Limb (tissue), 2 donors: ENCODE measurements at regions not wholly inside any gene's neighbourhood (a gene's known extent, or its start where the extent isn't known, plus 50 kb on each side); places are given as distances from the start of the nearest gene placed in this dataset.
A peak's percentile ranks its signal among the peaks of the same experiment; 100 is the strongest.
"Not testable (repeated sequence)": the region's sequence is repeated elsewhere in the genome, so short reads cannot be mapped to it uniquely, and the experiment has no call there.

Experiments used
- DNase-seq, 2 donors: peaks; one replicate each; pipeline ENCODE4 v3.0.0-alpha.2; 2016; ENCODE audit errors: extremely low spot score in 2 of 2

DNA sequence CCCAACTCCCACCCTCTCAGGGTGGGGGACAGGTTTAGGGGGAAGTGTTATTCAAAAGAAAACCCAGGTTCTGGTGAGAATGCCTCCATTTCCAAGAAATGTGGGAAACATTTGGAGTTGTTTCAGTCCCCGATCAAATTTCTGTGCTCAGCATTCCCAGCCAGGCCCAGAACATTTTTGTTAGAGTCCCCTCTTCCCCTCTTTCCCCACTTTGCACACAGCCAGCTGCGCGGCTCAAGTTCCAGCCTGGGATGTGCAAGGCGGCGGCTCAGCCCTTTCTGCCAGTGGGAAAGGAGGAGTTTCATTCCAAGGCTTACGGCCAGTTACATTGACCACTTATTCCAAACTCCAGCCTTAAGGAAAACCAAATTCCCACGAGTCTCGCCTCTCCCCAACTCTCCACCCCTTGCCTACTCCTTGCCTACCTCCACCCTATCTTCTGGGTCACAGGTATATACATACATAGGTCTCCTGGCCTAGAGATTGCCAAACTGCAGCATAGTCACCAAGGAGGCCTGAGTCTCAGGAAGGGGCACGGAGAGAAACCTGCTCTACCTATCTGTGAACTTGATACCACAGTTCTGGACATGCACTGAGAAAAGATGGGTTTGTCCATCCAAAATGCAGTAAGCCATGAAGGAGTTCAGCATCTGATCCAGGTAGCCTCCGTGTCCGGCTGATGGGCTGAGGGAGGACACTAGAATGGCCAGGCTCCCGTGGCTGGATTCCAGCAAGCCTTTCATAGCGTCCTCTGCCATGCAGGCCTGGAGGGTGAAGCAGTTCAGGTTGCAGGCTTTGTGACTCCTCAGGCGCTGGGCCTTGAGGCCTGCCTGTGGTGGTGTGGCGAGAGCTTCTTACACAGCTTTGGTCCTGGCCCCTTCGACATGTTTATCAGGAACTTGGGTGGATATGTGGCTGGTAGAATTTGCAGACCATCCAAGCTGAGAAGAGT lies 154.5 kb downstream of the ZFP36L2 start:
- peak; percentile 69 to 84 for DNase-seq

DNA sequence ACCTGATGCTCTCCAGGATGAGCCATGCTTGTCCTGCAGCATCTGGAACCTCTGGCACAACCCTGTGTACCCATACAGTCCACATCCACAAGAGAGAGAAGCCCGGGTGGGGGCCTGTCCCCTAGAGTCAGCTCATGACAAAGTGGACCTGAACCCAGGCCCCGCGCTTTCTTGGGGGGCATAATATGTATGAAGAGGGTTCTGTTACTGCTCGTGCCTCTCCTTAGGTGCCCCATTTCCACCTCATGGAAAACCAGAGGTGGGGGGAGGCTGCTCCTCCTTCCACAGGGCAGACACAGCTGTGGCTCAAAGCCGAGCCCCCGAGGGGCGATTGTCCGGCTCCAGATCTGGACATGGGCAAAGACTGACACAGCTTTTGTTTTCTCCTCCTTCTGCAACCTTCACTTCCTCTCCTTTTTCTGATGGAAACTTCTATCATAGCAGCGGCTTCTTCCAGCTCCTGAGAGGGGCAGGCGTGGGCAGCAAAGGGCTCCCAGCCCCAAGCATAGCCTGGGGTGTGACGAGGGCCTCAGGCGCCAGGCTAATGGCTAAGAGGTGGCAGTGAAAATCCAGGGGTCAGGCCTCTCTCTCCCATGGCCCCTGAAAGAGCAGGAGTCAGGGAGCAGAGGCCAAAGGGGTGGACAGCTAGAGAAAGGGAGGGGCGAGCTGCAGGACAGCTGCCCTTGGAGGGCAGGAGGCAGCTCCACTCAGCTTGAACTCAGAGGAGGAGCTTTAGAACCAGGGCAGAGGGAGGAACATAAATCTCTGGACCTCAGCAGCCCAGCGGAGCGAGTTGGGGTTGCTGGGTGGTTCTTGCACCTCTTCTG lies 155.5 kb downstream of the ZFP36L2 start:
- DNase-seq, result peak in 1 of 2 donors; percentile 39

DNA sequence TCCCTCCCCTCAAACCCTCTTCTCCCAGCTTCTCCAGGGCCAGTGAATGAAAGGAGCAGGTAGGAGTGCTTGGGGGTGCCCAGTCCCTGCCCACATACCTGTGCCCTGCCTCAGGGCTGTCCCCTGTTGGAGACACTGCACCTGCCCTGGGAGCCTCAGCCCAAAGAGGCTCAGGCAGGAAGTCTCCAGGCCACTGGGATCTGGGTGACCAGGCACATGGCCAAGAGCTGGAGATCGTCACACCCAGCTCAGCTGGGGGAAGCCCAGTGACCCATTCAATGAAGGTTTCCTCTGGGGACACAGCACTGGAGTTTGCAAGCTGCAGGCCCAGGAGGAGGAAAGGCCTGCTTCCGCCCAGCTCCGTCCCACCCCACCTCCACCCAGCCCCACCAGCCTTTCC lies 156.4 kb downstream of the ZFP36L2 start:
- no peak for DNase-seq

DNA sequence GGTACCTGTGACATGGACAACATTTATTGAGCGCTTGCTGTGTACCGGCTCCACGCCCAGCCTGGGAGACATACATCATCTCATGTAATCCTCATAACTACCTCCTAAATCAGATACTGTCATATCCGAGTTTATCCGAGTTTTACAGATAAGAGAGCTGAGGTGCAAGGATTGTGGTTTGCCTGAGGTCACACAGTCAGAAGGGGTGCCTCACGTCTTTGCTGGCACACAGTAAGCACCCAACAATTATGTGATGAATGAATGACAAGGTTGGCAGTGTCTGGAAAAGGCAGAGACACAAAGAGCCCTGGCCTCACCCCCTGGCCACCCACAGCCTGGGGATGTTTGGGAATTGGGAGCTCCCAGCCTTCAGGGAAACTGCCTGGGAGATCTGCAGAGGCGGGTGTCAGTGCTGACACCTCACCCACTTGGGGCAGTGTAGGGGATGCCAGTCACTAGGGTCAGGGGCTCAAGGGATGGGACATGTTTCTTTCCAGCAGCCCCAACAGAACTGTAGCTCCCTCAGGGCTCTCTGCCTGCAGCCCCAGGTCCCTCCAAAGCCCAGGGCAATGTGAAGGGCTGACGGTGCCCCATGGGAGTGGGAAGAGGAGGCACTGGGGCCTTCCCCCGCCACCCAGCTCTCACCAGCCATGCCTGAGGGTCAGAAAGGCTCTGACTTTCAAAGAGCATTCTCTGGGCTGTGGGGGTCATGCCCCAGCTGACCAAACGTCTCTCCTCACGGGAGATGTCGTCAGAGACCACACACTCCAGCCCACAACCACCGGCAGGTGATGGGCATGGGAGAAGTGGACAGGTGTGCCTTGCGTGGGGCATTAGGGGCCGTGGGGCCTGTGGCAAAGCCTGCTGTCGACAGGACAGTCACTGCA lies 157.5 kb downstream of the ZFP36L2 start:
- no peak for DNase-seq

DNA sequence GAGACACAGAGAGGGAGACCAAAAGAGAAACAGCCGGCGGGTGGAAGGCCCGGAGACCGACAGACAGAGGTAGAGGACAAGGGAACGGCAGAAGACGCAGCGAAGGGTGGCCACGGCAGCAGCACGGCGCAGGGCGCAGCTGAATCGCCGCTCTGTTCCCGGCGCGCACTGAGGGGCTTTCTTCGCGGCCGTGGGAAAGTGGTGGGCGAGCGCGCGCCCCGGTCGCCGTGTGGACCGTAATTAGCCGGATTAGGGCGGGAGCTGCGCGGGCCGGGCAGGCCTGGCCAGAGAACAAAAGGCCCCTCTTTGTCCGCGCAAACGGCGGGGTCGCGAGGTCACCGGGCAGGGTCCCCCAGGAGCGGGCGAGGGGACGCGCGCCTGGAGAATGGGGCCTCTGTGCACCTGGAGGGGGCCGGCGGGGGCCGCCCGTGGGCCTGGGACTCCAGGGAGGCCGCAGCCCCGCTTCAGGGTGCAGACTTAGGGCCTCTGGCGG lies 158.3 kb downstream of the ZFP36L2 start:
- peak in 1 of 2 donors; percentile 66 for DNase-seq

DNA sequence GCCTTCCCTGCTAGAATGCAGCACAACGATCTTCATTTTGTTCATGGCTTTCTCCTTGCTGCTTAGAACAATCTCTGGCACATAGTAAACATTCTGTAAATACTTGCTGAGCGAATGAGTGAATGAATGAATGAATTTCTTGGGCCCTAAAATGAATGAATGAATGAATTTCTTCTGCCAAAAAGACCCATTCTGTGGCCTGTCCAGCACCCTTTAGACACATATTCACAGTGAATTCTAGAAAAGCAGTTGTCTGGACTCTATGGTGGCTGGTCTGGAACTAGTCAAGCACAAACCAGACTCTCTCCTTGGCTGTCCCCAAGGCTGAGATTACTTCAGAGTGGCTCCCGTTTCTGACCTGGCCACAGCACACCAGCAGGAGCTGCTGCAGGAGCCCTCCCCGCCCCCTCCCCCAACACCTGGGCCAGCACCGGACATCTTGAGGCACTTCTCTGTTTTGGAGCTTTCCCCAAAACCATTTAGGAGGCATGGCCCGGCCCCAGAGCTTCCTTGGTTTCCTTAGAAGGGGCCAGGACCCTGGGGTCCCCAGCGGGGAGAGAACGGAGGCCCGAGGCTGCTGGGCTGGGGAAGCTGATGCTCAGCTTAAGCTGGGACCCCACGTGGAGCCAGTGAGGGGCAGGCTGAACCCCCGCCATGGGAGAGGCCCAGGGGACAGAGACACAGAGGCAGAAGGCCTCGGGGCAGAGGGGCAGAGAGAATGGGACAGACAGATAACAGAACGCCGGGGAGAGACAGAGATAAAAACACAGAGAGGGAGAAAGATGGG lies 159.0 kb downstream of the ZFP36L2 start:
- DNase-seq, result no peak

DNA sequence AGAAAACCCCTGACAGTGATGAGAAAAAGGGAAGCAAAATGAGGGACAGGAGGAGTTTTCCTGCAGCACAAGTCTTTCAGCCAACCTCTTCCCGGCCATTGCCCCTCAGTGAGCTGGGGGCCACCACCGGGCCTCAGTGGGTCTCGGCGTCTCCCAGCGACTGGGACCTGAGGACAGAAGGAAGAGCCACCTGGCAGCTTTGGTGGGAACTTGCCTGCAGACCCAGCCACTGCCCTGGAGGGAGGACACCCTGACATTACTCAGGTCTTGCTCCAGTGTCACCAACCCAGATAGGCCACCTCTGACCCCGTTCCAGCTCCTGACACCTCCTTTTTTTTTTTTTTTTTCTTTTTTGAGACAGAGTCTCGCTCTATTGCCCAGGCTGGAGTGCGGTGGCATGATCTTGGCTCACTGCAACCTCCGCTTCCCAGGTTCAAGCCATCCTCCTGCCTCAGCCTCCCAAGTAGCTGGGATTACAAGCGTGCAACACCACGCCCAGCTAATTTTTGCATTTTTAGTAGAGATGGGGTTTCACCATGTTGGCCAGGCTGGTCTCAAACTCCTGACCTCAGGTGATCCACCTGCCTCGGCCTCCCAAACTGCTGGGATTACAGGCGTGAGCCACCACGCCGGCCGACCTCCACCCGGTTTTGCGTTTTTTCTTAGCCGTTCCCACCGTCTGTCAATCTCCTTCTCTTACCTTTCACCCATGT lies 159.7 kb downstream of the ZFP36L2 start:
- not testable (repeated sequence) for DNase-seq

DNA sequence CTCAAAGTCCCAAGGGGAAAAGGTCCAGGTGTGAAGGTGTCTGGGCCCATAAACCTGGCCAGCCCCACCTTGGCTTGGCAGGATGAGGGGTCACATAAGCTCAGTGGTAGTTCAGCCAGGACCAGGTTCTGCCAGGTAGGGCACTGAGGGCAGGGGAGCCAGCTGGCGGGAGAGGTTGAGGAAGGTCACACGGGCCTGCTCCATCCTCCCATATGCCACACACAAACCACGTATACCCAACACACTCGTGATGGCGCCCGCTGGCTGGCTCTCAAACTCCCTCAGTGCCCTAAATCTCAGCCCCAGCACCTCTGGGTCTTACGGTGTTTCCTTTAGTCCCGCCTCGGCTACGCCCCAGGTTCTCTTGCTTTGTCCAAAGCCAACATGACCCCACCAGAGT lies 160.5 kb downstream of the ZFP36L2 start:
- no peak for DNase-seq

DNA sequence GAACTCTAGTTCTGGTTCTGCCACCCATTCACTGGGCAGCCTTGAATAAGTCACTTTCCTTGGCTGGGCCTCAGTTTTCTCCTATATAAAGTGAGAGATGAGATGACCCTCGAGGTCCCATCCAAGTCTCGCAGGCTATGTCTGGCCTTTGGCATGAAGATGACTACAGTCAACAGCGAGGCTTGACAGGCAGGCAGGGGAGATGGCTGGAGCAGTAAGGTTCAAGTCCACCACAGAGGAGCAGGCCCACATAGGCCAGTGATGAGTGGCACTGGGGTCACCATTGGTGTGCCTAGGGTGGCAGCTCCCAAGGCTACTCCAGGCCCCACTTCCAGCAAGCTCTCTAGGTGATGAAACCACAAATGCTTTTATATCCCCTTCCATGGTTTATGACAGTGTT lies 161.4 kb downstream of the ZFP36L2 start:
- DNase-seq, result peak in 1 of 2 donors; percentile 14

DNA sequence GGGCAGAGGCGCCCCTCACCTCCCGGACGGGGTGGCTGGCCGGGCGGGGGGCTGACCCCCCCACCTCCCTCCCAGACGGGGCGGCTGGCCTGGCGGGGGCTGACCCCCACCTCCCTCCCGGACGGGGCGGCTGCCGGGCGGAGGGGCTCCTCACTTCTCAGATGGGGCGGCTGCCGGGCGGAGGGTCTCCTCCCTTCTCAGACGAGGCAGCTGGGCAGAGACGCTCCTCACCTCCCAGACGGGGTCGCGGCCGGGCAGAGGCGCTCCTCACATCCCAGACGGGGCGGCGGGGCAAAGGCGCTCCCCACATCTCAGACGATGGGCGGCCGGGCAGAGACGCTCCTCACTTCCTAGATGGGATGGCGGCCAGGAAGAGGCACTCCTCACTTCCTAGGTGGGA lies 163.3 kb downstream of the ZFP36L2 start:
- DNase-seq, result not testable (repeated sequence)

DNA sequence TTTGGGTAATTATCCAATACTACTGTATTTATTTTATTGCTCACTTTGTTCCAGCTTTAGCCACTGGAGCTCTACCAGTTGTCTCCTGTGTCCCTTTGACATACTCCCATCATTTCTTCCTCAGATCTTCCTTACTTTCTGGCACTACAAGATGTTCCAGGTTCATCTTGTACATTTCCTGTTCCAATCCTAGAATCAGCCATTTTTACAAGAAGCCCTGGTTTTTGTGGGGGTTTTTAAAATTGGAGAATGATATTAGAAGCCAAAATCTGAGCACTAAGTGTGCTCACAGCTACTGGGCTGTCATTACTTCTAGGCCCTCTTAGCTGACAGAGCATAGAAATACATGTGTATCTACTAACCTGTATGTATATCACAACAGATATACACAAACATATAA lies 164.3 kb downstream of the ZFP36L2 start:
- DNase-seq, result no peak

DNA sequence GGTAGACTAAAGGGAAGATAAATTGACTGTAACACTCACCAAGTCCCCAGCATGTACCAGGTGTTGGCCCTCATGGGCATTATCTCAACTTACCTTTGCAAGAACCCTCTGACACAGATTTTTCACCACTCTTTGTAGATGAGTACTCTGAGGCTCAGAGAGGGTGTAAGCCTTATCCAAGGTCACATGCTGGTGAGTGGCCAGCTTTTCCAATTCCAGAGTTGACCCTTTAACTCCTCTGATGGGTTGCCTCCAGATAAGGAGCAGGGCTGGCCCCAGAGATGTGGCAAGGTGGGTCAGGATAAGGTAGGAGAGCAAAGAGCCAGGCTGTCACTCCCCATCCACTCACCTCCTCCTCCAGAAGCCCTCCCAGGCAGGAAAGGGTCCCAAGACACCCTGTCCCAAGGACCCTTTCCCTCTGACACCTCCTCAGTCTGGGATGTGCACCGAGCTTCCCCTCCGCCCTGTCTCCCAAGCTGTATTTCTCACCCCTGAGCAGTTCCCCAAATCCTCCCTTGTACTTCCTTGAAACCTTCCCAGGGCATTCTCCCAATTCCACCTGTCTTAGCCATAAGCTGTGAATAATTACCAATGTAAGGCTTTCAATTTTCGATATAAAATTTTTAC lies 165.9 kb downstream of the ZFP36L2 start:
- peak in 1 of 2 donors; percentile 16 for DNase-seq

DNA sequence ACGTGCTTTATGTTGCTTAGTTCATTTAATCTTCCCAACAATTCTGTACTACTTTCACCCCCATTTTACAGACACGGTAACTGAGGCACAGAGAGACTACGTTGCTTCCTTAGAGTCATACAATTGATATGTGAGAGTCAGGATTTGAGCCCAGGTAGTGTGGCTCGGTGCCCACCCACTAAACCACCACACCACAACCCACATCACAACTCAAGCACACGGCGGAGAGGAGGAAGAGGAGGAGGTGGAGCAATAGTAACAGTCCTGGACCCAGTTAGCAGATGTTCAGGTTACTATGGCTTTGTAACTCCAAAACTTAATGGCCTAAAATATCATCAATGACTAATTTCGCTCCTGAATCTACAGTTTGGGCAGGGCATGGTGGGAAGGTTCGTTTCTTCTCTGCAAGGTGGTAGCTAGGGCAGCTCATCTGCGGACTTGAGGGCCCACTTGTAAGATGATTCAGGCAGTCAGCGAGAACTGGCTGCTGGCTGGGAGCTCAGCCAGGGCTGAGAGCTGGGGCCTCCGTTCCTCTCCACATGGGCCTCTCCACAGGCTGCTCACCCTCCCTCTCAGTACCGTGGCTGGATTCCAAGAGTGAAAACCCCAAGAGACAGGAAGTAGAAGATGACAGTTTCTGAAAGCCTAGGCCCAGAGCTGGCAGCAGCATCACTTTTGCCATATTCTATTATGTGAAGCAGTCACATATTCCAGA lies 167.1 kb downstream of the ZFP36L2 start:
- DNase-seq, result peak; percentile 76 to 84

DNA sequence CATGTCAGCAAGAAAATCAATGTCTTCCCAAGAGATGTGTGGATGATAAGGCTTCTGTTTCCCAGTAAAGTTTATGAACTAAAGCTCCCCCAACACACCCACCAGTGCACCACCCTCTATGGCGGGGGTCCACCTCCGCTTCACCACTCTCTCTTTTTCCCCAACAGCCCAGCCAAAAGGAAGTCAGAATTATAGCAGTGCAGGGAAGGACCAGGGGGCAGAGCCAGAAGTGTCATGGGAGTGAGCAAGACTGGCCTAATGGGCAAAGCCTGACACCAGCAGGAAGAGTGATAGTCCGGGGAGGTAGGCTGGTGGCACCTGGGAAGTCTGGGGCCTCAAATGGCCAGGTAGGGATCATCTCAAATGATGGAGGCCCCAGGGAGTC lies 167.7 kb downstream of the ZFP36L2 start:
- DNase-seq, result peak in 1 of 2 donors; percentile 33

DNA sequence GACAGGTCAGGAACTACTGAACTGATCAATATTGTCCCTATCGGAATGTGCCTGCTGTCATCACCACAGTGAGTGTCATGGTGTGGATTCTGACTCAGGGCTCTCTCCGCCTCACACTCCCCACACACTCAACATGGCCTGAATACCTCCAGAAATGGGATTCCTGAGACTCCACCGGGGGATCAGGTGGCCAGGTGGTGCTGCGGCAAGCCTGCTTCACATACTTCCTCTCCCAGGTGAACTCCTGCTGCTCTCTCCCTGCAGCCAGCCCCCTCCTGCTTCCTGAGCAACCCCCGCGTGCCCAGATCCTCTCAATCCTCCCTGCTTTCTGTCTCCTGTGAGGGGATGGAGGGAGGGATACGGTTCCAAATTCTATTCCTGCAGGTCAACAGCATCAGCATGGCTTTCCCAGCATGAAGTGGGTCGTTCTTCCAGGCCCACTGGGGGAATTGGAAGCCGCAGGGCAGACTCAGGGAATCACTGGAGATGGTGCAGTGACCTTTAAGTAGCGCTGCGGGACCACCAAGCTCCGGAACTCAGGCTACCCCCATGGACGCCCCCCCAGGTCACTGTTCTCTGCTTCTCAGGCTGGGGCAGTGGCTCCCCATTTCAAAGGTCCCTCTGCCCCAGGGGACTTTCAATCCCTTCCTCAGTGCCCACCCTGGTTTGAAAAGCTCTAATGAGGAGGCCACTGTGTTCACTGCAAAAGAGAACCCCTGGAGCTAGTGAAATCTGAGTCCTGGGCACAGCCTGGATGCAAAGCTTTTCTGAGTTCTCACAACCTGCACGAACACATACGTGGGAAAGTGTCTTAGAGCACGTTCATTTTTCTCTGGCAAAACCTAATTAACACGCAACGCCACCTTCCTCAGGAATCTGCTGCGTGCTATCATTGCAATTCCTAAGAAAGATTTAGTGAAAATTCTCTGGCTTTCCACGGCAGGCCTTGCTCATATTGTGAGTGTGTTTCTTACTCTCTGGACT lies 168.4 kb downstream of the ZFP36L2 start:
- no peak for DNase-seq

DNA sequence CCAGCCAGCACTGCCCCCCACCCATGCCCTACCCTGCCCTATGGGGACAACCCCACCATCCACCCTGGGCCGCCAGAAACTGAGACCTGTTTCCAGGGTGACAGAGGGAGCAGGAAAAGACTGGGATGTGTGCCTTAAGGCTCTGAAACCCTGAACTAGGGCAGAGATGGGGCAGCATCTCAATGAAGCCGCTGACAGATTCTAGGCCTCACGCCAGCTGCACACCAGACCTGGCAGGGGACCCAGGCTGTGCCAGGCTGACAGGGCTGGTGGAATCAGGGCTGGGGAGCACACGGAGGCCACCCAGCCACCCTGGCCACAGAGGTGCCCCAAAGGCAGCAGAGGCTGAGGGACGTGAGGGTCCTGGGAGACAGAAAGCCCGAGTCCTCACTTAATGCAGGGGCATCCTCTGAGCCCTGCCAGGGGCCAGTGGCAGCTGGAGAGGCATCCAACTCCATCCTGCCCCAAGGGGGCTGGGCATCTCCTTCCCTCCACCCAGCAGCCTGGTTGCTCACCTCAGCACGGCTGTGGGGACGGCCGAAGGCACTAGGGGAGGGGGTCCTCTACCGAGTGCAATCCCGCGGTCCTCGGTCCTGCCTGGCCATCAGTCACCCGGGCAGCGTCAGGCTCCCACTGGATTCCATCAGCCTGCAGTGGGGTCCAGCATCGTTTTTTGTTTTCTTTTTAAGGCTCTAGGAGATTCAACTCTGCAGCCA lies 169.2 kb downstream of the ZFP36L2 start:
- DNase-seq, result peak in 1 of 2 donors; percentile 75

DNA sequence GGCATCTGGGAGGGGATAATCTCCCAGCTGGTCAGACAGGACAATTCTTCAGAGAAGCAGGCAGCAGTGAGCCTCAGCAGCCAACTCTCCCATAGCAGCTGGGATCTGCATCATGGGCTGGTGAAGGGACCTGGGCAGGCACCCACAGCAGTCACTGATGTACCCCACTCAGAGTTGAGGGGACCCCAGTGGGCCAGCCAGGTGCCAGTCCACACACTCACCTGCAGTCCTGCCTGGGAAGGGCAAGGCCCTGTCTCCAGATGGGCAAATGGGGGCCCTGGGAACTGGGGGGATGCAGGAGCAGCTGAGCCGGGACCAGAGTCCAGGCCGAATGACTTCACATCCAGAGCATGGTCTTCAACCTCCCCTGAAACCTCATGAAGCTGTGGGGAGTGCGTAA lies 170.4 kb downstream of the ZFP36L2 start:
- no peak for DNase-seq
